Muscle layer of colon (tissue), 2 donors: ENCODE measurements at regions not wholly inside any gene's neighbourhood (a gene's known extent, or its start where the extent isn't known, plus 50 kb on each side); places are given as distances from the start of the nearest gene placed in this dataset.

Experiments
- H3K27ac ChIP-seq: one replicate; pipeline ENCODE4 v1.7.0; 2013; ENCODE audit warnings: low read depth, mild to moderate bottlenecking, low read length, moderate library complexity
- H3K27me3 ChIP-seq, 2 donors: one replicate each; pipeline ENCODE4 v1.7.0; 2013; ENCODE audit warnings: low read length in 2 of 2, mild to moderate bottlenecking in 2 of 2; ENCODE audit not compliant: insufficient read depth in 2 of 2, control insufficient read depth in 1 of 2
- H3K36me3 ChIP-seq: one replicate; pipeline ENCODE4 v1.7.0; 2013; ENCODE audit warnings: mild to moderate bottlenecking, low read length; ENCODE audit not compliant: insufficient read depth
- H3K4me1 ChIP-seq: one replicate; pipeline ENCODE4 v1.7.0; 2013; ENCODE audit warnings: mild to moderate bottlenecking, low read length; ENCODE audit not compliant: insufficient read depth
- H3K4me3 ChIP-seq, 2 donors: one replicate each; pipeline ENCODE4 v1.7.0; 2013; ENCODE audit warnings: low read length in 2 of 2, low read depth in 1 of 2, mild to moderate bottlenecking in 1 of 2, moderate library complexity in 1 of 2
- H3K9ac ChIP-seq: one replicate; pipeline ENCODE4 v1.7.0; 2013; ENCODE audit warnings: low read length
- H3K9me3 ChIP-seq: one replicate; pipeline ENCODE4 v1.7.0; 2013; ENCODE audit warnings: mild to moderate bottlenecking, low read length
- donor health status: abdominal sarcoma.
- donor health status: Adenocarcinoma of cecum.

DNA sequence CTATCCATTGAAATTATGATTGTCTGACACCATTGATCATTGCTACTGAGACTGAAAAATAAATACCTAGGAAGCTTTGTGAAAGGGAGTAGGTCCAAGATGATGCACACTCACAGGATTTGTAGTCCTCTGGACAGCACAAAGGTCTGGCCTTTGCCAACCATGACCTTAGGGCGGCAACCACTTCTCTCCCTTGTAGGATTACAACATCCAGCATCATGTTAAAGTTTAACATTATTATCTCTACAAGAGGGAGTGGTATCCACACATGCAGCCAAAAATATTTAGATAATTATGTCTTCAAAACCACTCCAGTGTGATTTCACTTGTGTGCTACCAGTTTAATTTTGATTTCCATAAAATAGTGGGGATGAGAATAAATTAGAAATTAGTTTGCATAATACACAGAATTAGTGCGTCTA, 51.1 kb upstream of the NHSL1 start:
- H3K9me3 ChIP-seq, result no peaks in the 10 kb centered on the region
- H3K27ac ChIP-seq, result no peak overlapping the region
- H3K4me1 ChIP-seq, result no peaks in the 10 kb centered on the region
- H3K4me3 ChIP-seq, result no peak overlapping the region
- H3K36me3 ChIP-seq, result no peaks in the 10 kb centered on the region
- H3K27me3 ChIP-seq, result no peaks in the 10 kb centered on the region
- H3K9ac ChIP-seq, result no peak overlapping the region

DNA sequence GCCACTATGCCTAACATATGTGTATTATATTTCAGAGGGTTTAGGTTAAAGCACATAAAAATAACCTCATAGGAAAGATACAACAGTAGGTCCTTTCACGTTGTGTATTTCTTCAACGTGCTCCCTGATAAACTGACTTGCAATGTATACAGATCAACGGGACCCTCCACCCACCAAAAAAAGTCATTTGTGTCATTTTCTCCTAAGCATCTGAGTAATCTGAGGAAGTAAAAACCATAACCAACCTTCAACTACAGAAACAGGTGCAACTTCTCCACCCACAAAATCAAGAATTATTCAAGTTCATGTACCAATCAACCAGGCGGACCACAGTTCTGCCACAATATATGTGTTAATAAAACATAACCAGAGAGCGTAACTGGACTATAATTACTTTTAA, 54.9 kb upstream of the NHSL1 start:
- Histone ChIP-seq H3K9me3 (no peaks in the 10 kb centered on the region), H3K27ac (no peak overlapping the region), H3K9ac (no peak overlapping the region), H3K36me3 (no peaks in the 10 kb centered on the region), H3K4me3 (no peak overlapping the region), H3K27me3 (no peaks in the 10 kb centered on the region), H3K4me1 (no peaks in the 10 kb centered on the region)

DNA sequence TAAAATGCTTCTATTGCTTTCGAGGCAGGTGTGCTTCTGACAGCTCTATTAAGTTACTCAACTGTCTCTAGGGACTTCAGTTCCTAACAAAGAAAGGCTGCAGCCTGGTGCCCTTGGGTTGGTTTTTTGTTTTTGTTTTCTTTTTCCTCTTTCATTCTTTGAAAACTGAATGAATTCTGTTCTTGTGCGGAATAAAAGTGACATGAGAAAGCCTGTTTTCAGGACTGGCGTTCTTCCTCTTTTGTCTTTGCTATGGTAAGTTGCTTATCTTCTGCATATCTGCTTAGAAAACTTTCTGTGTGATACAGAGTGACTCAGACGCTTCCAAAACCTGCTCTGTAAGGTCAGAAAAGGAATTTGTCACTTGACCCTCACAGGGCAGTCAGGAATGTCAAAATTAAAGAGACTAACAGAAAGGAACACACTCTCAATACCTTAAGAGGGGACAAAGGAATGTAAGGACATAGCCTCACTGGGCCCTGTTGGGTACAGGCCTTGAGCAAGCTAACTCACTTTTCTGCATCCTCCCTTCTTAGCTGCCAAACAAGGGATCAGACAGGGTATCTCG, 56.2 kb upstream of the NHSL1 start:
- no peaks in the 10 kb centered on the region for H3K27me3 ChIP-seq
- no peak overlapping the region for H3K27ac ChIP-seq
- no peak overlapping the region for H3K9ac ChIP-seq
- no peaks in the 10 kb centered on the region for H3K36me3 ChIP-seq
- H3K4me1 ChIP-seq, result no peaks in the 10 kb centered on the region
- H3K4me3 ChIP-seq, result no peak overlapping the region
- no peaks in the 10 kb centered on the region for H3K9me3 ChIP-seq

DNA sequence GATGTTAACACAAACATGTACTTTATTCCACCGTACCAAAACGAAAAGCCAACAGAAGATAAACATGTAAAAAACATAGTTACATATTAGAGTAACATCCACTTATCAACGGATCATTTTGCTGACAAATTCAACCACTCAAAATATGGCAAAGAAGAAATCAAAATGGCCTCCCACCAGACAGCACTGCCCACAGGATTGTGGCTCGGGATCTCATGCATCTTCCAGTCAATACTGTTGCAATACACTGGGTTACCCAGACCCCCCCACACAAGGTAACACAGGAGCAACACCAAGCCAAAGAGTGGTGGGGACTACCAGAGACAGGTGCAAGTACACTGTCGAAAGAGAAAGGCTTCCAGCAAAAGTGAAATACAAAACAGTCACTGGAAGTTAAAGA, 57.9 kb upstream of the NHSL1 start:
- H3K4me3 ChIP-seq, result no peak overlapping the region
- H3K27ac ChIP-seq, result no peak overlapping the region
- H3K9me3 ChIP-seq, result no peaks in the 10 kb centered on the region
- no peaks in the 10 kb centered on the region for H3K4me1 ChIP-seq
- H3K27me3 ChIP-seq, result no peaks in the 10 kb centered on the region
- H3K36me3 ChIP-seq, result no peaks in the 10 kb centered on the region
- no peak overlapping the region for H3K9ac ChIP-seq

DNA sequence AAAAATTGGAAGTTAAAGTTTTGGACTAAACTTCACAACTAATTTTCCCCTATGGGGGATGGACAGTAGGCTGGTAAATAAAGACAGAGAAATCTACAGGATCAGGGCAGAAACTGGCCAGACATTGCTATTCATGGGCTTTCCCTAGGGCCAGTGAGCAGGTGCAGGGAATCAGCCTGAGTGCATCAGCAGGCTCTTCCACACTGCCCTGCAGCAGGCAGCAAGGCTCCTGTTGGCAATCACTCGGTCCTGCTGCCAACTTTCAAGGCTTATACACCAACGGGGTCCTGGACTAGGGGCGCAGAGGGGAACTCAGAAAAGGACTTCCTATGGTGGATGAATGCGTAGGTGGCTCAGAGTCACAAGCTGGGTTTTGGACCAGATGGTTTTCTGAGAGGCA, 59.8 kb upstream of the NHSL1 start:
- Histone ChIP-seq H3K27ac (no peak overlapping the region), H3K4me3 (no peak overlapping the region), H3K36me3 (no peaks in the 10 kb centered on the region)

DNA sequence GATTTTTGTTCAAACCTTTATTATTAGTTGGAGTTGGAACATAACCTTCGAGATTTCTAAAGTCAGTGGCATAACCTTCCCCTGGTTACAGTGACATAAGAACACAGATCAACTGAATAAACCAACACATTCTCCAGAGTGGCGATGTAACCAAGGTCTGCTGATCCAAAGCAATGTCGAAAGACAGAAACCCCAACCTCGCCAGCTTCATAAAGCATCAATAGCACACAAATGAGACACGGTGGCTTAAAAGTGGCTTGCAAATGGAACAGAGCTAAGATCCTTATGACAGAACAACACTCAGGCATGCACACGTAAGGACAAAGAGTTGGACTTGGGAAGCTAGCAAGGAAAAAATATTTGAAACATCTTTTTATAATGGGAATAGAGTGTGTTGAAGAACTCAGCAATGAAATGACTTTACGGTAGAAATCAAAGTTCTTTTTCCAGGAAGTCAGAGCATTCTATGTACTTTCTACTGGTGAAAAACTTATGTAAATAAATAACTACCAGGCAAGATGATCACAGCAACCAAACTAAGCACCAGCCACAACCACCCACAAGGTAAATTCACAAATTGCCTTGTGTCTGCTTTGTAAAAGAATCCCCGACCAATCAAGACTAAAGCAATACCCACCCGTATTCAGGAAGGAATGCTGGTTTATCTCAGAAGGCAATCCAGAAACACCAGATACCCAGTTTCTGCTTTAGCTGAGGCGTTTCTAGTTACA, 61.0 kb upstream of the NHSL1 start:
- Histone ChIP-seq H3K27me3 (no peaks in the 10 kb centered on the region), H3K36me3 (no peaks in the 10 kb centered on the region), H3K9me3 (no peaks in the 10 kb centered on the region), H3K4me3 (no peak overlapping the region), H3K27ac (no peak overlapping the region), H3K4me1 (no peaks in the 10 kb centered on the region), H3K9ac (no peak overlapping the region)

More for the DNA sequence above, 59.8 kb upstream of the NHSL1 start:
- Histone ChIP-seq H3K27me3 (no peaks in the 10 kb centered on the region), H3K9ac (no peak overlapping the region), H3K4me1 (no peaks in the 10 kb centered on the region), H3K9me3 (no peaks in the 10 kb centered on the region)

DNA sequence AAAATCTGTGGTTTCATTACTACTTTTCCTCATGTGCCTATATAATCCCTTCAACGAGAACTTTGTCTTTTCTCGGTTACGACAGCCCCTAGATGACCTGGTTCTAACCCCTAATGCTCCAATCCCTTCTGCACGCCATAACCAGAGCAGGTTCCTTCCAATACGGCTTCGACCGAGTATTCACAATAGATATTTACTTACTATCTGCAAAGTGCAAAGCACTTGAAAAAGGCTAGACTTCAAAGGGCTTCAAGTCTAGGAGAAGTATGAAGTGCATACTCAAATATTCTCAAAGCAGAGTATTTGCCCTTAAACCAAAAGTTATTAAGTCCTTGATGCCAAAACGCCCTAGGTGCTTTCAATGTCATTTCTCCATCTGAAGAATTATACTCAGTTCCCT, 63.4 kb upstream of the NHSL1 start:
- H3K9me3 ChIP-seq, result no peaks in the 10 kb centered on the region
- H3K27ac ChIP-seq, result no peak overlapping the region
- H3K4me1 ChIP-seq, result no peaks in the 10 kb centered on the region
- H3K27me3 ChIP-seq, result no peaks in the 10 kb centered on the region
- no peak overlapping the region for H3K4me3 ChIP-seq
- H3K36me3 ChIP-seq, result no peaks in the 10 kb centered on the region
- H3K9ac ChIP-seq, result no peak overlapping the region

DNA sequence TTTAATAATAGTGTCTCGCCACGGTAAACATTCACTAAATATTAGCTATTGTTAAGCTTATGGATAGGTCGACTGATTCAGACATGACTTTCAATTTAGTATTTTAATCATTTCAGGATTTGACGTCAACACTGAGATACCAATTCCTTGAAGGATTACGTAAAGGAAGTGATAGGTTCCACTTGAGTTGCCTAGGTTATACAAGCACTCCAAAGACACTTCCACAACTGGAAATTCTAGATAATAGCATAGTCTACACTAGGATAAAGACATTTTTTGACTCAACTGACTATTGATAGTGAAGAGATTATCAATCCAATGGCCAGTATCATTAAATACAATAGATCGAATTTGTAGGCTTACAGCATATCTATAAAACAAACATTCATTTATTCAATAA, 63.9 kb upstream of the NHSL1 start:
- Histone ChIP-seq H3K27me3 (no peaks in the 10 kb centered on the region), H3K4me3 (no peak overlapping the region), H3K27ac (no peak overlapping the region), H3K36me3 (no peaks in the 10 kb centered on the region), H3K9me3 (no peaks in the 10 kb centered on the region), H3K4me1 (no peaks in the 10 kb centered on the region), H3K9ac (no peak overlapping the region)

DNA sequence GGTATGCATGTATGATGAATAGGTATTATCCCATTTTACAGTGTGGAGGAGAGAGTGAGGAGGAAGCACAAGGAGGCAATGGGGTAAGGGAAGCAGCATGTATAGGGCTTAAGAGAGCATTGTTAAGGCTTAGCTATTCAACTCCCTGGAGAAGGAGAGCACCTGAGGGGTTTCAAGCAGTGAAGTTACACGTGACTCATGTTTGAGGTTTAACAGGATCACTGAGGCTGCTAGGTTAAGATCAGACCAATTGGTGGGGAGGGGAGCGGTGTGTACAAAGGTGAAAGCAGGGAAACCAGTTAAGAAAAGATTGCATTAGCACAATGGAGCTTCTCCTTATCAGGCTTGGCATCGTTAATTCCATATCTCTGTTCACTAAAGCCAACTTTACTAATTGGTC, 64.4 kb upstream of the NHSL1 start:
- H3K9ac ChIP-seq, result no peak overlapping the region
- no peaks in the 10 kb centered on the region for H3K36me3 ChIP-seq
- no peaks in the 10 kb centered on the region for H3K4me1 ChIP-seq
- no peaks in the 10 kb centered on the region for H3K27me3 ChIP-seq
- H3K9me3 ChIP-seq, result no peaks in the 10 kb centered on the region
- no peak overlapping the region for H3K4me3 ChIP-seq
- no peak overlapping the region for H3K27ac ChIP-seq

DNA sequence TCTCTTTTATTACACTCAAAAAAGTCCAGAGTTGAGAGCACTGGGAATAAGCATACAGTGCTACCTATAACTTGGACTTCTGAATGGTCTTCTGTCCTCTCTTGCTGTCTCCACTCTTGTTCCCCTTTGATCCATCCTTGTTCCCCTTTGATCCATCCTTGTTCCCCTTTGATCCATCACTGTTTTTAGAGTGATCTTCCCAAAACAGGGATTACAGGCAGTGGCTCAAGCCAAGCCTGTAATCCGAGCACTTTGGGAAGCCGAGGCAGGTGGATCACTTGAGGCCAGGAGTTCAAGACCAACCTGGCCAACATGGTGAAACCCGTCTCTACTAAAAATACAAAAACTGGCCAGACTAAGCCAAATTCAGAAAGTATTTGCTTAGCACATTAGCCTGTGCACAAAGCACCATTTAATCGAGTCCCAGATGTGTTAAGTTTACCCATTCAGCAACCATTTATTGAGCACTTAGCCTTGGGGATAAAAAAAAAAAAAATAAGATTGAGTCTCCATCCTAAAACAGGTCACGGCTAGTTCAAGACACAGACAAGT, 65.0 kb upstream of the NHSL1 start:
- no peak overlapping the region for H3K27ac ChIP-seq
- no peak overlapping the region for H3K4me3 ChIP-seq

DNA sequence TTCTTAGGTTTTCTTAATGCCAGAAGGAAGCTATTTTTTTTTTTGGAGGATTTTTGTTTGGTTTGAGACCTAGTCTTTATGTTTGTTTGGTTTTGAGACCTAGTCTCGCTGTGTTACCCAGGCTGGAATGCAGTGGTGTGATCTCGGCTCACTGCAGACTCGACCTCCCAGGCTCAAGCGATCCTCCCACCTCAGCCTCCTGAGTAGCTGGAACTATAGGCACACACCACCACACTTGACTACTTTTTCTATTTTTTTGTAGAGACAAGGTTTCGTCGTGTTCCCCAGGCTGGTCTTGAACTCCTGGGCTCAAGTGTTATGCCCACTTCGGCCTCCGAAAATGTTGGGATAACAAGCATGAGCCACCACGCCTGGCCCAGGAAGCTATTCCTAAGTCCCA, 67.8 kb upstream of the NHSL1 start:
- H3K9ac ChIP-seq, result no peak overlapping the region
- H3K27ac ChIP-seq, result no peak overlapping the region
- H3K9me3 ChIP-seq, result no peaks in the 10 kb centered on the region
- H3K36me3 ChIP-seq, result no peaks in the 10 kb centered on the region
- no peaks in the 10 kb centered on the region for H3K27me3 ChIP-seq
- H3K4me1 ChIP-seq, result no peaks in the 10 kb centered on the region
- no peak overlapping the region for H3K4me3 ChIP-seq

More for the DNA sequence above, 65.0 kb upstream of the NHSL1 start:
- H3K4me1 ChIP-seq, result no peaks in the 10 kb centered on the region
- no peaks in the 10 kb centered on the region for H3K36me3 ChIP-seq
- H3K9ac ChIP-seq, result no peak overlapping the region
- no peaks in the 10 kb centered on the region for H3K9me3 ChIP-seq
- no peaks in the 10 kb centered on the region for H3K27me3 ChIP-seq

DNA sequence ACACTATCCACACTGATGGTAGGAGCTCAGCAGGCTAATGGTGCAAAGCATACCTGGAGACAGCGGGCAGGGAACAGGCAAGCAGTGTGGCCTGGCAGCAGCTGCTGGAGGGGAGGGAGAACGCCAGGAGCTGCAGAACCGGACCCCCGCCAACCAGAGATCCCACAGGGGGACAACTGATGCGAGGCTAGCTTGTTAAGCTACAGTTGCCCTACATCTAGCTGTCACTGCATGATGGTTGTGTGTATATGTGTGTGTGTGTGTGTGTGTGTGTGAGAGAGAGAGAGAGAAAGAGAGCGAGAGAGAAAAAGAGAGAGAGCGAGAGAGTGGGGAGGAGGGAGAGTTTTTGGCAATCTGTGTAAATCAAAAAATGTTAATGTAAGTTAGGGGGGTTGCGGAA, 69.7 kb upstream of the NHSL1 start:
- H3K27ac ChIP-seq, result no peak overlapping the region
- no peak overlapping the region for H3K4me3 ChIP-seq
- H3K27me3 ChIP-seq, result no peaks in the 10 kb centered on the region
- H3K9me3 ChIP-seq, result no peaks in the 10 kb centered on the region
- no peaks in the 10 kb centered on the region for H3K4me1 ChIP-seq
- H3K9ac ChIP-seq, result no peak overlapping the region
- H3K36me3 ChIP-seq, result no peaks in the 10 kb centered on the region
